ENCODE measurements at regions not wholly inside any gene's neighbourhood (a gene's known extent, or its start where the extent isn't known, plus 50 kb on each side); places are given as distances from the start of the nearest gene placed in this dataset.
"Not testable (repeated sequence)": the region's sequence is repeated elsewhere in the genome, so short reads cannot be mapped to it uniquely, and the experiment has no call there.

GRCh38 chr1:96886474-96886873, 164.9 kb downstream of the PTBP2 start:
- no peak overlapping the region for H3K27ac Mint-ChIP-seq (ENCODE audit: unreplicated experiment)
- H3K36me3 Mint-ChIP-seq (ENCODE audit: low read depth, unreplicated experiment), result no peaks in the 10 kb centered on the region
- TF ChIP-seq, protein P1, sequence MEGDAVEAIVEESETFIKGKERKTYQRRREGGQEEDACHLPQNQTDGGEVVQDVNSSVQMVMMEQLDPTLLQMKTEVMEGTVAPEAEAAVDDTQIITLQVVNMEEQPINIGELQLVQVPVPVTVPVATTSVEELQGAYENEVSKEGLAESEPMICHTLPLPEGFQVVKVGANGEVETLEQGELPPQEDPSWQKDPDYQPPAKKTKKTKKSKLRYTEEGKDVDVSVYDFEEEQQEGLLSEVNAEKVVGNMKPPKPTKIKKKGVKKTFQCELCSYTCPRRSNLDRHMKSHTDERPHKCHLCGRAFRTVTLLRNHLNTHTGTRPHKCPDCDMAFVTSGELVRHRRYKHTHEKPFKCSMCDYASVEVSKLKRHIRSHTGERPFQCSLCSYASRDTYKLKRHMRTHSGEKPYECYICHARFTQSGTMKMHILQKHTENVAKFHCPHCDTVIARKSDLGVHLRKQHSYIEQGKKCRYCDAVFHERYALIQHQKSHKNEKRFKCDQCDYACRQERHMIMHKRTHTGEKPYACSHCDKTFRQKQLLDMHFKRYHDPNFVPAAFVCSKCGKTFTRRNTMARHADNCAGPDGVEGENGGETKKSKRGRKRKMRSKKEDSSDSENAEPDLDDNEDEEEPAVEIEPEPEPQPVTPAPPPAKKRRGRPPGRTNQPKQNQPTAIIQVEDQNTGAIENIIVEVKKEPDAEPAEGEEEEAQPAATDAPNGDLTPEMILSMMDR (IDR thresholded peaks at IDR 0.05; ENCODE audit: unreplicated experiment), result no peak
- H3K9me3 Mint-ChIP-seq (ENCODE audit: unreplicated experiment), result no peaks in the 10 kb centered on the region
- H3K27me3 Mint-ChIP-seq (ENCODE audit: unreplicated experiment), result no peaks in the 10 kb centered on the region
- no peak overlapping the region for H3K4me3 Mint-ChIP-seq (ENCODE audit: unreplicated experiment)
- H3K4me1 Mint-ChIP-seq (ENCODE audit: unreplicated experiment), result no peaks in the 10 kb centered on the region
- DNase-seq (ENCODE audit: low spot score), result no peak

DNA sequence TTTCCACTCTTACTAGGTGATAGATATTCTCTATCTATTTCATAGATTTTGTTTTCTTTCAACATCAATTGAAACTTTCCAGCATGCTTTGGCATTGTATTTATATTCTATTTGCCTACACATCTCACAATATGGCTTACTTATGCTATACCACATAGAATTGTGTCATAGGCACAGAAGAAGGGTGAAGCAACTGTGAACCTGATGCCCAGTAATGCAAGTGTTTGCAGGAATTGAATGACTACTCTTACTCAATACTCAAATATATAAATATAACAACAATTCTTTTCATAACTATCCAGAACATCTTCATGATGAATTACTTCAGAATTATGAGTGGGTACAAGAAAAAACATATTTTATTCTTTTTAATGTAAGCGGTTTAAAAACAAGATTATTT, 165.9 kb downstream of the PTBP2 start:
- Mint-ChIP-seq H3K9me3 (ENCODE audit: unreplicated experiment) (no peaks in the 10 kb centered on the region), H3K36me3 (ENCODE audit: low read depth, unreplicated experiment) (no peaks in the 10 kb centered on the region), H3K27ac (ENCODE audit: unreplicated experiment) (no peak overlapping the region), H3K4me1 (ENCODE audit: unreplicated experiment) (no peaks in the 10 kb centered on the region), H3K4me3 (ENCODE audit: unreplicated experiment) (no peak overlapping the region), H3K27me3 (ENCODE audit: unreplicated experiment) (no peaks in the 10 kb centered on the region)
- no peak for DNase-seq (ENCODE audit: low spot score)
- TF ChIP-seq, protein P1 (IDR thresholded peaks at IDR 0.05; ENCODE audit: unreplicated experiment), result no peak

GRCh38 chr1:96901783-96902363, 180.3 kb downstream of the PTBP2 start:
- H3K4me1 Mint-ChIP-seq (ENCODE audit: unreplicated experiment), result no peaks in the 10 kb centered on the region
- no peak for DNase-seq (ENCODE audit: low spot score)
- no peaks in the 10 kb centered on the region for H3K9me3 Mint-ChIP-seq (ENCODE audit: unreplicated experiment)
- peaks cover 2% of the 10 kb centered on the region for H3K27me3 Mint-ChIP-seq (ENCODE audit: unreplicated experiment)
- no peaks in the 10 kb centered on the region for H3K36me3 Mint-ChIP-seq (ENCODE audit: low read depth, unreplicated experiment)
- H3K27ac Mint-ChIP-seq (ENCODE audit: unreplicated experiment), result no peak overlapping the region
- no peak overlapping the region for H3K4me3 Mint-ChIP-seq (ENCODE audit: unreplicated experiment)
- TF ChIP-seq, protein P1 (IDR thresholded peaks at IDR 0.05; ENCODE audit: unreplicated experiment), result no peak

DNA sequence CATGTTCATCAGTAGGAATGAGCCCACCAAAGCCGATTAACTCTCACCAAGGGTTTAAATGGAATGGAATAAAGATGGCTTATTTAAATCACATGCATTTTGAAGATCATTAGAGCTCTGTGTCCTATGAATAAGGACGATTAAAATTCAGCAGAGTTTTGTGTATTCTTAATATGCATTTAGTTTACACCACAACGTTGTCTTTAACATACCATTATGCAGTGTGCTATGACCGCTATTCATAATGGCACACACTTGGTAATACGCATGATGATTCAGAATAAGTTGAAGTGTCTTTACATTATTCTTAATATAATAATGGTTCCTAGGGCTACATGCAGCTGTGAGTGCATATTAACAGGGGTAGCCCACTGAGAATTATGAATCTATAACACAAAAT, 190.7 kb downstream of the PTBP2 start:
- Mint-ChIP-seq H3K4me3 (ENCODE audit: unreplicated experiment) (no peak overlapping the region), H3K27me3 (ENCODE audit: unreplicated experiment) (no peaks in the 10 kb centered on the region)
- TF ChIP-seq, protein P1 (IDR thresholded peaks at IDR 0.05; ENCODE audit: unreplicated experiment), result no peak

DNA sequence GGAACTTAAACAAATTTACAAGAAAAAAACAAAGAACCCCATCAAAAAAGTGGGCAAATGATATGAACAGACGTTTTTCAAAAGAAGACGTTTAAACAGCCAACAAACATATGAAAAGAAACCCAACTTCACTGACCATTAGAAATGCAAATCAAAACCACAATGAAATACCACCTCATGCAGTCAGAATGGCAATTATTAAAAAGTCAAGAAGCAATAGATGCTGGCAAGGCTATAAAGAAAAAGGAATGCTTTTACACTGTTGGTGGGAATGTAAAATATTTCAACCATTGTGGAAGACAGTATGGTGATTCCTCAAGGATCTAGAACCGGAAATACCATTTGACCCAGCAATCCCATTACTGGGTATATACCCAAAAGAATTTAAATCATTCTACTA, 194.1 kb downstream of the PTBP2 start:
- not testable (repeated sequence) for H3K4me3 Mint-ChIP-seq (ENCODE audit: unreplicated experiment); DNase-seq (ENCODE audit: low spot score); H3K36me3 Mint-ChIP-seq (ENCODE audit: low read depth, unreplicated experiment); H3K27me3 Mint-ChIP-seq (ENCODE audit: unreplicated experiment); H3K27ac Mint-ChIP-seq (ENCODE audit: unreplicated experiment); H3K4me1 Mint-ChIP-seq (ENCODE audit: unreplicated experiment); H3K9me3 Mint-ChIP-seq (ENCODE audit: unreplicated experiment)

More for the DNA sequence above, 190.7 kb downstream of the PTBP2 start:
- Mint-ChIP-seq H3K9me3 (ENCODE audit: unreplicated experiment) (no peaks in the 10 kb centered on the region), H3K36me3 (ENCODE audit: low read depth, unreplicated experiment) (no peaks in the 10 kb centered on the region), H3K4me1 (ENCODE audit: unreplicated experiment) (no peaks in the 10 kb centered on the region), H3K27ac (ENCODE audit: unreplicated experiment) (no peak overlapping the region)
- DNase-seq (ENCODE audit: low spot score), result no peak
